Natural killer cell (primary cell): ENCODE measurements at regions not wholly inside any gene's neighbourhood (a gene's known extent, or its start where the extent isn't known, plus 50 kb on each side); places are given as distances from the start of the nearest gene placed in this dataset.

Experiments used
- ATAC-seq, 3 donors: fragments of 150-1000 bp in 2 of 3; fragments of 200-7000 bp in 1 of 3; cut with Tn5 transposase; 1 replicate in 1 of 3; 2 replicates in 2 of 3; pipeline ENCODE4 v1.10.0; 2021; ENCODE audit warnings: mild to moderate bottlenecking in 2 of 3, moderate library complexity in 2 of 3
- DNase-seq, 2 donors: peaks; one replicate each; pipeline versions ENCODE4 v3.0.0 to v3.0.0-alpha.2; 2013 to 2021; ENCODE audit warnings: mixed read lengths in 1 of 2
- H3K27ac ChIP-seq: one replicate; pipeline ENCODE4 v1.5.1; 2013; ENCODE audit warnings: mild to moderate bottlenecking, low read length
- H3K27me3 ChIP-seq: one replicate; pipeline ENCODE4 v1.6.1; 2013; ENCODE audit warnings: low read length; ENCODE audit not compliant: control insufficient read depth, insufficient read depth
- H3K36me3 ChIP-seq: one replicate; pipeline ENCODE4 v1.6.1; 2013; ENCODE audit warnings: low read length; ENCODE audit not compliant: control insufficient read depth, insufficient read depth
- H3K4me1 ChIP-seq: one replicate; pipeline ENCODE4 v1.6.1; 2013; ENCODE audit warnings: low read length; ENCODE audit not compliant: control insufficient read depth, insufficient read depth
- H3K4me3 ChIP-seq: one replicate; pipeline ENCODE4 v1.5.1; 2013; ENCODE audit warnings: low read length
- H3K9me3 ChIP-seq: one replicate; pipeline ENCODE4 v1.6.1; 2013; ENCODE audit warnings: low read length; ENCODE audit not compliant: control insufficient read depth, insufficient read depth
- H3K27ac Mint-ChIP-seq, 2 donors: one replicate each; pipeline ENCODE4 v1.8.0; 2022; ENCODE audit warnings: mild to moderate bottlenecking in 2 of 2, mixed read lengths in 2 of 2, moderate library complexity in 1 of 2
- H3K27me3 Mint-ChIP-seq, 2 donors: one replicate each; pipeline ENCODE4 v1.8.0; 2022; ENCODE audit warnings: low read depth in 2 of 2, mixed read lengths in 2 of 2
- H3K36me3 Mint-ChIP-seq: one replicate; pipeline ENCODE4 v1.8.0; 2022; ENCODE audit warnings: mixed read lengths
- H3K4me1 Mint-ChIP-seq, 2 donors: one replicate each; pipeline ENCODE4 v1.8.0; 2022; ENCODE audit warnings: mixed read lengths in 2 of 2
- H3K4me3 Mint-ChIP-seq: one replicate; pipeline ENCODE4 v1.8.0; 2022; ENCODE audit warnings: mild to moderate bottlenecking, moderate library complexity, mixed read lengths
- H3K9me3 Mint-ChIP-seq, 2 donors: one replicate each; pipeline ENCODE4 v1.8.0; 2022; ENCODE audit warnings: mixed read lengths in 2 of 2
- WGBS: methylation state at CpG from one replicate; pipeline ENCODE4 v1.1.7; 2013; ENCODE audit warnings: missing lambda C conversion rate; ENCODE audit not compliant: insufficient coverage; 5-methylcytosine and 5-hydroxymethylcytosine counted together
- intact Hi-C: fragments of 100-400 bp; cut with micrococcal nuclease; formaldehyde crosslinking; loops from one replicate; pipeline ENCODE4 v1.14.2; 2022
- TF ChIP-seq, protein P1 (sequence below): fragments of 200-600 bp; IDR thresholded peaks from one replicate; pipeline ENCODE4 v1.8.0; 2022; ENCODE audit warnings: antibody characterized with exemption

- Mint-ChIP-seq H3K27me3 (peaks cover 8% of the 10 kb centered on the region in 2 donors), H3K36me3 (no peaks in the 10 kb centered on the region), H3K27ac (no peak overlapping the region), H3K4me3 (no peak overlapping the region), H3K4me1 (peaks cover 0 to under 1% of the 10 kb centered on the region in 2 donors), H3K9me3 (no peaks in the 10 kb centered on the region)
- DNase-seq (no peak), ATAC-seq (no peak)
- Histone ChIP-seq H3K9me3 (no peaks in the 10 kb centered on the region), H3K36me3 (no peaks in the 10 kb centered on the region), H3K4me3 (no peak overlapping the region), H3K27ac (no peak overlapping the region), H3K4me1 (no peaks in the 10 kb centered on the region), H3K27me3 (no peaks in the 10 kb centered on the region)
- TF ChIP-seq, protein P1, sequence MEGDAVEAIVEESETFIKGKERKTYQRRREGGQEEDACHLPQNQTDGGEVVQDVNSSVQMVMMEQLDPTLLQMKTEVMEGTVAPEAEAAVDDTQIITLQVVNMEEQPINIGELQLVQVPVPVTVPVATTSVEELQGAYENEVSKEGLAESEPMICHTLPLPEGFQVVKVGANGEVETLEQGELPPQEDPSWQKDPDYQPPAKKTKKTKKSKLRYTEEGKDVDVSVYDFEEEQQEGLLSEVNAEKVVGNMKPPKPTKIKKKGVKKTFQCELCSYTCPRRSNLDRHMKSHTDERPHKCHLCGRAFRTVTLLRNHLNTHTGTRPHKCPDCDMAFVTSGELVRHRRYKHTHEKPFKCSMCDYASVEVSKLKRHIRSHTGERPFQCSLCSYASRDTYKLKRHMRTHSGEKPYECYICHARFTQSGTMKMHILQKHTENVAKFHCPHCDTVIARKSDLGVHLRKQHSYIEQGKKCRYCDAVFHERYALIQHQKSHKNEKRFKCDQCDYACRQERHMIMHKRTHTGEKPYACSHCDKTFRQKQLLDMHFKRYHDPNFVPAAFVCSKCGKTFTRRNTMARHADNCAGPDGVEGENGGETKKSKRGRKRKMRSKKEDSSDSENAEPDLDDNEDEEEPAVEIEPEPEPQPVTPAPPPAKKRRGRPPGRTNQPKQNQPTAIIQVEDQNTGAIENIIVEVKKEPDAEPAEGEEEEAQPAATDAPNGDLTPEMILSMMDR, result no peak
- intact Hi-C loops, result no loop called here
- WGBS, result 88% methylated on average over 1 of the region's 1 CpG
Measured at GRCh38 chr3:170760174-170760526, 109.8 kb downstream of the RPL22L1 start.

DNA sequence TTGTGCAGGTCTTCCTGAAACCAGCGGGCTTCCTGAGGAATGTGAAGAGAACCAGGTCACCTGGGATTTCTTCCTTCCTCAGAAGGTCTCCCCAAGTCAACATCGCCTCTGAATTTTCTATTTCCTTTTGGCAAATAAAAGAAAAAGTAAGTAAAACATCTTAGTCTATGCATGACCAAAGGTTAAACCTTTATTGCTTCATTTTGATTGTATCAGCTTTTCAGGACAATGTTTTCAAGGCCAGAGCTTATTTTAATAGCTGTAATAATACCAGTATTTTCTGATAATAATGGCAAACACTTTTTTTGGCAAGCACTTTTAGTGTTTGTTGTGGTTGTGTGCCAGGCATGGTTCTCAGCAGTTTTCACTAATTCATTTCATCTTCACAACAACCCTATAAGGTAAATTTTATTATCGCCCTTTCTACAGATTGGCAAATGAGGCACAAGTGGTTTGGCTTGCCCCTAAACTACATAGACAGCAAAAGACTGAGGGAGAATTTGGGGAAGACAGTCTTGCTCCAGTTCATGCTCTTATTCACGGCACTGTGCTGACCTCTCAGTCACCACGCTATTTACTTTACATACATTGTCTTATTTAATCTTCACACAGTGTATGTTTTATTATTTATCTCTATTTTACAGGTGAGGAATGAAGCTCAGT lies 110.4 kb downstream of the RPL22L1 start:
- TF ChIP-seq, protein P1, result no peak
- intact Hi-C loops, result no loop called here
- WGBS, result 100% methylated on average over 1 of the region's 5 CpGs

GRCh38 chr3:170757038-170757437 lies 113.0 kb downstream of the RPL22L1 start:
- Mint-ChIP-seq H3K27me3 (peaks cover 15 to 32% of the 10 kb centered on the region in 2 donors), H3K36me3 (no peaks in the 10 kb centered on the region), H3K4me1 (no peaks in the 10 kb centered on the region), H3K4me3 (no peak overlapping the region), H3K27ac (no peak overlapping the region), H3K9me3 (no peaks in the 10 kb centered on the region)
- no peaks in the 10 kb centered on the region for H3K9me3 ChIP-seq
- no peaks in the 10 kb centered on the region for H3K36me3 ChIP-seq
- TF ChIP-seq, protein P1, result no peak
- DNase-seq, result no peak
- H3K4me3 ChIP-seq, result no peak overlapping the region
- no peak overlapping the region for H3K27ac ChIP-seq
- no peaks in the 10 kb centered on the region for H3K4me1 ChIP-seq
- 94% methylated on average over 1 of the region's 1 CpG for WGBS
- intact Hi-C loops, result no loop called here
- no peak for ATAC-seq
- no peaks in the 10 kb centered on the region for H3K27me3 ChIP-seq

More for the DNA sequence above, 110.4 kb downstream of the RPL22L1 start:
- Mint-ChIP-seq H3K4me1 (no peaks in the 10 kb centered on the region), H3K27ac (no peak overlapping the region), H3K4me3 (no peak overlapping the region), H3K36me3 (no peaks in the 10 kb centered on the region), H3K9me3 (no peaks in the 10 kb centered on the region), H3K27me3 (peaks cover 8 to 13% of the 10 kb centered on the region in 2 donors)
- no peaks in the 10 kb centered on the region for H3K4me1 ChIP-seq
- H3K27ac ChIP-seq, result no peak overlapping the region
- no peaks in the 10 kb centered on the region for H3K27me3 ChIP-seq
- ATAC-seq, result no peak
- no peaks in the 10 kb centered on the region for H3K9me3 ChIP-seq
- no peak overlapping the region for H3K4me3 ChIP-seq
- DNase-seq, result no peak
- no peaks in the 10 kb centered on the region for H3K36me3 ChIP-seq

DNA sequence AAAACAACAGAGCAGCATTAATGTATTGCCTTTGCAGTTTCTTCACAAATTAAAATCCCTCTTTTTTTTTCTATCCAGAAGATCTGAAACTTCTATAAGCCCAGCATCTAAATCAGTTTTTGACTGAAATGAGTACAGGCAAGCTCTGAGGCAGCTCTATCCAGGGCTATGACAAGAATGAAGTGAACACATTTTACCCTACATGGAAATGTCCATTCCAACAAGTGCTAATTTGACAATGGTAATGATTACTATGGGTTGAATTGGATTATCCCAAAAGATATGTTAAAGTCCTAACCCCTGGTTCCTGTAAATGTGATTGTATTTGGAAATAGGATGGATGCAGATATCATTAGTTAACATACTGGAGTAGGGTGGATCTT lies 115.7 kb downstream of the RPL22L1 start:
- Histone ChIP-seq H3K36me3 (no peaks in the 10 kb centered on the region), H3K4me1 (no peaks in the 10 kb centered on the region), H3K4me3 (no peak overlapping the region), H3K9me3 (no peaks in the 10 kb centered on the region), H3K27me3 (no peaks in the 10 kb centered on the region), H3K27ac (no peak overlapping the region)
- TF ChIP-seq, protein P1, result no peak
- H3K4me1 Mint-ChIP-seq, result no peaks in the 10 kb centered on the region
- H3K36me3 Mint-ChIP-seq, result no peaks in the 10 kb centered on the region
- no peak for DNase-seq
- no peak overlapping the region for H3K27ac Mint-ChIP-seq
- H3K4me3 Mint-ChIP-seq, result no peak overlapping the region
- peaks cover 28 to 56% of the 10 kb centered on the region in 2 donors for H3K27me3 Mint-ChIP-seq
- H3K9me3 Mint-ChIP-seq, result no peaks in the 10 kb centered on the region
- intact Hi-C loops, result no loop called here
- ATAC-seq, result no peak
